HG03280 (cell line): ENCODE measurements at regions not wholly inside any gene's neighbourhood (a gene's known extent, or its start where the extent isn't known, plus 50 kb on each side); places are given as distances from the start of the nearest gene placed in this dataset.
"Not testable (repeated sequence)": the region's sequence is repeated elsewhere in the genome, so short reads cannot be mapped to it uniquely, and the experiment has no call there.

Experiments used
- ATAC-seq: cut with Tn5 transposase; IDR thresholded peaks from one replicate; pipeline ENCODE4 v1.9.1; 2021; ENCODE audit warnings: mild to moderate bottlenecking, moderate library complexity; ENCODE audit not compliant: unreplicated experiment

- no peak for ATAC-seq
These were observed 146.6 kb downstream of the USP22 start for GRCh38 chr17:20896153-20896649.

GRCh38 chr17:20898726-20899125, 144.1 kb downstream of the USP22 start:
- not testable (repeated sequence) for ATAC-seq

- ATAC-seq: not testable (repeated sequence)
These were observed 140.3 kb downstream of the USP22 start for GRCh38 chr17:20902496-20902895.

GRCh38 chr17:20903549-20903948, 139.3 kb downstream of the USP22 start:
- not testable (repeated sequence) for ATAC-seq

- ATAC-seq: peak; percentile 82
These were observed 134.2 kb downstream of the USP22 start for GRCh38 chr17:20908313-20909267.

- no peak for ATAC-seq
These were observed 128.2 kb downstream of the USP22 start for GRCh38 chr17:20914658-20915057.

- ATAC-seq: no peak
These were observed 126.4 kb downstream of the USP22 start for GRCh38 chr17:20916383-20916782.

GRCh38 chr17:20917610-20918306, 125.1 kb downstream of the USP22 start:
- ATAC-seq: not testable (repeated sequence)

- ATAC-seq: no peak
These were observed 122.6 kb downstream of the USP22 start for GRCh38 chr17:20920095-20920814.

- ATAC-seq: no peak
These were observed 122.0 kb downstream of the USP22 start for GRCh38 chr17:20920815-20921199.

GRCh38 chr17:20922128-20922670, 120.6 kb downstream of the USP22 start:
- no peak for ATAC-seq

- no peak for ATAC-seq
These were observed 118.5 kb downstream of the USP22 start for GRCh38 chr17:20924306-20924705.

GRCh38 chr17:20925091-20925490, 117.7 kb downstream of the USP22 start:
- ATAC-seq: no peak

GRCh38 chr17:20925954-20926353, 116.9 kb downstream of the USP22 start:
- ATAC-seq: no peak

GRCh38 chr17:20926532-20926931, 116.3 kb downstream of the USP22 start:
- no peak for ATAC-seq

GRCh38 chr17:20927308-20927977, 115.4 kb downstream of the USP22 start:
- no peak for ATAC-seq

- no peak for ATAC-seq
These were observed 113.5 kb downstream of the USP22 start for GRCh38 chr17:20929334-20929733.

- ATAC-seq: no peak
These were observed 112.6 kb downstream of the USP22 start for GRCh38 chr17:20930081-20930760.

- ATAC-seq: not testable (repeated sequence)
These were observed 109.8 kb downstream of the USP22 start for GRCh38 chr17:20933040-20933439.

- ATAC-seq: no peak
These were observed 108.5 kb downstream of the USP22 start for GRCh38 chr17:20934288-20934687.
